Kasumi-1 (cell line): ENCODE measurements at regions not wholly inside any gene's neighbourhood (a gene's known extent, or its start where the extent isn't known, plus 50 kb on each side); places are given as distances from the start of the nearest gene placed in this dataset.

Experiments used
- DNase-seq, 2 experiments: peaks; one replicate each; lab custom pipeline; 2025; lab: John Stamatoyannopoulos, UW

DNA sequence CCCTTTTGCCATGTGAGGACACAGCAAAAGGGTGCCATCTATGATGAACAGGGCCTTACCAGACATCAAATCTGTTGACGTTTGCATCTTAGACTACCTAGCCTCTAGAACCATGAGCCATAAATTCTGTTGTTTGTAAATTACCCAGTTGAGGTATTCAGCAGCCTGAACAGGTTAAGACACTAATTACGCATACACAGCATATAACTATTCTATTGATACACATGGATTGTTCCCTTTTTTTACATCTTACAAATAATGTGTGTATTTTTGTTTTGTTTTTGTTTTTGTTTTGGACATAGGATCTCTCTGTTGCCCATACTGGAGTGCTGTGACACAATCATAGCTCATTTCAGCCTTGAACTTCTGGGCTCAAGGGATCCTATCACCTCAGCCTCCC lies 255.5 kb downstream of the OPA1 start:
- no peak for DNase-seq

- DNase-seq, result no peak
Observed at GRCh38 chr3:193850084-193850619, 257.1 kb downstream of the OPA1 start.

GRCh38 chr3:193851428-193851847 lies 258.4 kb downstream of the OPA1 start:
- DNase-seq, result no peak

DNA sequence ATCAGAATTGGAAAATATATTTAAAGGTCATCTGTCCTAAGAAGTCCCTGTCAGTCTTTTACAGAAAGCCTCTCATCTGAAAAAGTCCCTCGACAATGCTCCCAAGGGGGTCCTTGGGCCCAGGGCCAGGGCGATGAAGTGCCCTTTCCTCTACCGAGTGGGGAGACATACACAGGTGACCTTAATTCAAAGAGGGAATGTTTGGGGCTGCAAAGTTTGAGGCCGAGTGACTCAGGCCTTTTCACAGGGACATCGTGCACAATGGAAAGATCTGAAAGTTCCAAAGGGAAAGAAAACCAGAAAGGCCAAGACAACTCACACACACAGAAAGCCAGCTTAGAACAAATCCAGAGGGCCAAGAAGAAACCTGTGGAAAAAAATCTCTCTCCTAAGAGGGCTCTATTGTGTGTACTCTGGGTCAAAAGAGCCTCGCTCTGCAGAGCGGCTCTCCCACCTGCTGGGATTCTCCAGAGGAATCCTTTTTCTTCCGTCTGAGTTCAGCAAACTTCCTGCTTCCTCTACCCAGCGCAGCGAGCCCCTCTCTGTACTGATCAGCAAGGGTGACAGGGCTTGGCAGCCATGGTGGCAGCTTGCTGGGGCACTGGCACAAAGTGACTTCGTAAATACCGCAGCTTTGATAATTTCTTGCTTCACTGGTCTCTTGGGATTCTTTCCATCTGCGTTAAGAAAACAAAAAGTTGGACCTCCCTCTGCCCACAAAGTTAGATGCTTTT lies 259.1 kb downstream of the OPA1 start:
- no peak for DNase-seq

DNA sequence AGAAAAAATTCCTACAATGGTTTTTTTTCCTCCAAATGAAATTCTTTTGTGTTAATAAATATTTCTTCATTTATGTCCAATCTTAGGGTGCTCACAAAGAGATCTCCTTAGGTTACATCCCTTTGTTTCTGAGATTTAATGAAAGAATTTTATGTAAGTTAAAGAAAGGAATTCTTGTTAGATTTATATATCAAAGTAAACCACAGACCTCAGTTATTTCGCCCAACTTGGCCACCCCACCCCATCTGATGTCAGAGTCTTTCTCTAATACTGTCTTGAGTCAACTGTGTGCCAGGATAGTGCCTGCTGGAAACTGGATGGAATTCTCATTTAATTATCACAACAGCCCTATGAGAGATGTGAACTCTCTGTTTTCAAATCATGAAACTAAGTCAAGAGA lies 259.9 kb downstream of the OPA1 start:
- no peak for DNase-seq

GRCh38 chr3:193853511-193854219 lies 260.7 kb downstream of the OPA1 start:
- peak; percentile 89 to 90 for DNase-seq

- peak; percentile 35 to 52 for DNase-seq
Observed at GRCh38 chr3:193857996-193858395, 265.0 kb downstream of the OPA1 start.

GRCh38 chr3:193859195-193859594 lies 266.2 kb downstream of the OPA1 start:
- DNase-seq, result no peak

DNA sequence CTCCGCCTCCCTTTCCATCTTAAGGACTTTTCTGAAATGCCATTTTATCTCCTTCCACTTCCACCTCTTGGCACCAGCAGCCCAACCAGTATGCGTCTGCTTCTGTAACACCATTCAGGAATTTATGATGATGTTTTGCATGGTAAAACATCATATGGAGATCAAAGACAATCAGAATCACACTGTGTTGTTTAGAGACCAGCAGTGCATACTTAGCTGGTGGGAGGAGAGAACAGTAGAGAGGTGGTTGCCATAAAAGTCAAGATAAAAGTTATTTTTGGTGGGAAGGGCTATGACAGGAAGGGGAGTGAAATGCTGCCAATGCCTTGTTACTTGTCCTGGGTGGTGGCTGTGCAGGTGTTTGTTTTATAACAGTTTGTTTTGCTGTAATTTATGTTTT lies 268.0 kb downstream of the OPA1 start:
- DNase-seq, result no peak

GRCh38 chr3:193862843-193863242 lies 269.8 kb downstream of the OPA1 start:
- DNase-seq, result no peak

GRCh38 chr3:193863657-193864357 lies 270.8 kb downstream of the OPA1 start:
- no peak for DNase-seq

DNA sequence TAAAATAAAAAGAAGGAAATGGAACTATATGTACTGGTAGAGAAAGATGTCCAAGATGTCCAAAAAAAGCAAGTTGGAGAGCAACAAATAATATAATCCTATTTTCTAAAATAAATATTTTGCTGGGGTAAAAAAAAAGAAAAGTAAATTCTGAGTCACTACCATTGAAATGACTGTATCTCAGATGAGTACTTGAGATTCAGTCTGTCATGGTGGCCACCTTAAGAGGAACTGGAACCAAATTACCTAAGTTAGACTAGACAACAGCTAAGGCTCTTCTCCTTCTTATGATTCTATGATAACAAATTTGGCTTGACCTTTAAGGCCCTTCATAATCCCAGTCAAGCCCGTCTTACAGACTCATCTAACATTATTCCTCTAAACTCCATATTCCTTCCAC lies 270.6 kb upstream of the HES1 start:
- DNase-seq, result no peak

GRCh38 chr3:193865896-193866480 lies 270.0 kb upstream of the HES1 start:
- DNase-seq, result no peak

GRCh38 chr3:193868590-193868989 lies 267.4 kb upstream of the HES1 start:
- no peak for DNase-seq

DNA sequence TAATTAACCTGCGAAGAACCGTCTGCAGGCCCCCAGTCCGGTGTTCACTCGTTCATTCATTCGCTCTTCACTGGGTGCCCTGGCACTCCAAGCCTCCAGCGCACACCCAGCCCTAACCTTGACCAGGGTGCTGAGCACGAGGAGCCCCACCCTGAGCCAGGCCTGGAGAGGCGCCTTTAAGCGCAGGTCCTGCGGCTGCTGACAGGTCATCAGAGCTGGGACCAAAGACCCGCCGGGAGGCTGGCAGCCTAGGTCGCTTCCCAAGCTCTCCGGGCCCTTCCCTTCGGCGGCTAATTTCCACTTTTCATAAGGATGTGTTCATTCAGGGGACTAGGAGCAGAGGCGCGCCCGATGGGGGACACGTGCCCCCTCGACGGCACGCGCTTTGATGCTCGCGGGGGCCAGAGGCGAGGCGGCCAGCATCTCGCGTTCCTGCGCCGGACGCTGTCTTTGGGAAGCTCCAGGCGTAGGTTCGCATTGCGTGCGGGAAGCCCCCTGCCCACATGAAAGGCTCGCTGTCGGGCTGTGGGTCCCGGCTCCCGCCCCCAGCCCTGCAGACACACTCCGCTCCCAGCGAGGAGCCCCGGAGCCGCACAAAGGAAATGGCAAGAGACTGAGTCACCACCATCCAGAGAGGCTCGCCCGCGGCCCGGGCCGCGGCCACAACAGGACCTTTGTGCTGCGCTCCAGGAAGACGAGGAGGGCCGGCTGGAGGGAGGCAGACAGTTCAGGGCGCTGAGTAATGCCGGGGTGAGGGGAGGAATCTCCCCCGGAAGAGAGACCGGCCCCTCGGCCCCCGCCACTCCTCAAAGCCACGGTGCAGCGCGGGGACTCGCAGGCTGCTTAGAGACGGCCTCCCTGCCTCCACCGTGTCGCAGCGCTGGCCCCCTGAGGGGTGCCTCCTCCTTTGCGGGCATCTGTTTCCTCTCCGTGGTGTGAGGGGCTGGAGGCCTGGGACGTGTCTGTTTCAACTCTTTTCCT lies 266.4 kb upstream of the HES1 start:
- DNase-seq, result peak; percentile 91

GRCh38 chr3:193870376-193871219 lies 265.4 kb upstream of the HES1 start:
- no peak for DNase-seq

DNA sequence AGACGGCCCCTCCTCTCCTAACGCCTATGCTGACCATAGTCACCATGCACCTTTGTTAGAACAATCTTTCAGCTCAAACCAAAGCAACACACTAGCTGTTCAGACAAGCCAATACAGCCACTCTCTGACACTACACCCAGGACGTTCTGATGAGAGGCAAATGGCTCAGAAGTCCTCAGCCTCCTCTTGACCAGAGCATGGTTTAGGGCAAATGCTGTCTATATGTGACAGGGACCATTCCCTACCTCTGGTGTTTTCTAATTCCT lies 264.8 kb upstream of the HES1 start:
- no peak for DNase-seq

- no peak for DNase-seq
Observed at GRCh38 chr3:193872265-193872753, 263.6 kb upstream of the HES1 start.

DNA sequence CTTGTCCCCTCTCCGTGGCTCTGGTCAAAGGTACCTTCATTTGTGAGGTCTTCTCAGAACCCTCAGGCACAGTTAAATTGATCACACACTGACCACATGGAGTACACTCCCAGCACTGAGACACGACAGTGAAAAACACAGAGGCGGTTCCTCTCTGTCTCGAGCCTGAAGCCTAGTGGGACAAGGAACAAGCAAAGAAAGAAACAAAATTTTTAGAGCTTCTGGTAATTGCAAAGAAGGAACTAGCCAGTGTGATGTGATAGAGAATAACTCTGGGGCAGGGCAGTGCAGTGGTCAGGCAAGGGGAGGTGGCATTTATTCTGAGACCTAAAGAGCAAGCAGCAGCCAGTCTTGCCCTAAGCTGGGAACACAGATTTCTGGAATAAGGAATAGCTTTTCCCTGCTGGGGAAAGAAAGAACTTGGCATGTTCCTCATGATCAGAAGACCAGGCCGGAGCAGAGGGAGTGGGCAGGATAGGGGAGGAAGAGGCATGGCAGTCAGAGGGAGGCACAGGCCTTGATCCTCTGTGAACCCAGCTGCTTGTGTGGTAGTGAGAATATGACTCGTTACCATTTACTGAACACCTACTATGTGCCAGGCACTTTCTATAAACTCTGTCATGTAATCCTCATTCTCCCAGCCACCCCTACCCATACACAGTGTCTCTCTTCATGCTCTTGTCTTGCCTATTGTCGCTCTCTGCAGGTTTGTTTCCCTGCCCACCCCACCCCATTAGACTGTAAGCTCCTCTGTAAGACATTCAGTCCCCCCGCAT lies 262.3 kb upstream of the HES1 start:
- no peak for DNase-seq

DNA sequence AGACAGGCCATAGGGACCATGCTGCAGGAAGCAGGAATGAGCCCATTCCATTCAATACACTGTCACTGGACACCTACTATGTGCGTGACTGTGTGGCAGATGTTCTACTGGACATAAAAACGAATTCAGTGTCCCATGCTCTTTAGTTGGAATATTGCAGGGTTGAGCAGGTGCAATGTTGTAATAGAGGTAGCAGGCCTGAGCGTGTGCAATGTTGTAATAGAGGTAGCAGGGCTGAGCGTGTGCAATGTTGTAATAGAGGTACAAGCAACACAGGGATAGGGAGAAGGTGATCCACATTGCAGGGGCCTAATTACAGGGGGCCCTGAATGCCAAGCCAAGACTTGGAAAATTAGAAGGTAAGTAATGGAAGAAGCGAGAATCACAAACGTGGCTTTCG lies 261.4 kb upstream of the HES1 start:
- DNase-seq, result no peak
